ENCODE measurements at regions not wholly inside any gene's neighbourhood (a gene's known extent, or its start where the extent isn't known, plus 50 kb on each side); places are given as distances from the start of the nearest gene placed in this dataset.

- no peaks in the 10 kb centered on the region for H3K36me3 ChIP-seq (ENCODE audit: insufficient read depth, low read depth, low read length)
- peaks cover 19% of the 10 kb centered on the region for H3K4me1 ChIP-seq (ENCODE audit: insufficient read depth, low read length)
- no peak overlapping the region for H3K27ac ChIP-seq (ENCODE audit: low read length)
- H3K9me3 ChIP-seq (ENCODE audit: insufficient read depth, low read depth, low read length): no peaks in the 10 kb centered on the region
- H3K27me3 ChIP-seq (ENCODE audit: insufficient read depth, low read length): no peaks in the 10 kb centered on the region
- no peak overlapping the region for H3K9ac ChIP-seq (ENCODE audit: low read depth, low read length)
- H3K4me3 ChIP-seq (ENCODE audit: low read length): no peak overlapping the region
These were observed 73.5 kb upstream of the SERTAD2 start for GRCh38 chr2:64727013-64727767.

GRCh38 chr2:64727843-64728463 lies 74.2 kb upstream of the SERTAD2 start:
- no peak overlapping the region for H3K9ac ChIP-seq (ENCODE audit: low read depth, low read length)

GRCh38 chr2:64730551-64731262 lies 77.0 kb upstream of the SERTAD2 start:
- Histone ChIP-seq H3K36me3 (ENCODE audit: insufficient read depth, low read depth, low read length) (no peaks in the 10 kb centered on the region), H3K9ac (ENCODE audit: low read depth, low read length) (no peak overlapping the region), H3K9me3 (ENCODE audit: insufficient read depth, low read depth, low read length) (no peaks in the 10 kb centered on the region), H3K4me1 (ENCODE audit: insufficient read depth, low read length) (peaks cover 19% of the 10 kb centered on the region), H3K27me3 (ENCODE audit: insufficient read depth, low read length) (no peaks in the 10 kb centered on the region), H3K4me3 (ENCODE audit: low read length) (no peak overlapping the region), H3K27ac (ENCODE audit: low read length) (no peak overlapping the region)

More at GRCh38 chr2:64727843-64728463, 74.2 kb upstream of the SERTAD2 start:
- Histone ChIP-seq H3K36me3 (ENCODE audit: insufficient read depth, low read depth, low read length) (no peaks in the 10 kb centered on the region), H3K27ac (ENCODE audit: low read length) (no peak overlapping the region), H3K4me3 (ENCODE audit: low read length) (no peak overlapping the region), H3K27me3 (ENCODE audit: insufficient read depth, low read length) (no peaks in the 10 kb centered on the region), H3K4me1 (ENCODE audit: insufficient read depth, low read length) (peaks cover 19% of the 10 kb centered on the region), H3K9me3 (ENCODE audit: insufficient read depth, low read depth, low read length) (no peaks in the 10 kb centered on the region)

DNA sequence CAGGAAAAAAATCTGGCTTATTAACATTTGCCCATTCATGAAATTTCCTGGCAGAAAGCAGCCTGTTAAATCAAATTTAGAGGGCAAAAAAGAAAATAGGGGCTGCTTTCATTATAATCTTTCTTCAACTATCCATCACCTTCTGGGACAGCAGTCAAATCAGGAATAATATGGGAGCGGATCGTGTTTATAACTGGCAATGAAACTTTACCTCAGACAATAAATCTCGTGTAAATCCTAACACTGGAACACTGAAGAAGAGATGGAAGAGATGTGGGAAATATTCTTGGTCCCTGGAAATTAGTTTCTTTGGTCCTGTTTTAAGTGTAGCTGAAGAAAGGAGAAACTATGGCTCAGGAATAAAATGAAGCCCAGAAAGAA lies 77.5 kb upstream of the SERTAD2 start:
- Histone ChIP-seq H3K9ac (ENCODE audit: low read depth, low read length) (no peak overlapping the region), H3K4me1 (ENCODE audit: insufficient read depth, low read length) (peaks cover 14% of the 10 kb centered on the region; the same call in 1 of the 2 replicates), H3K27ac (ENCODE audit: low read length) (no peak overlapping the region), H3K9me3 (ENCODE audit: insufficient read depth, low read depth, low read length) (no peaks in the 10 kb centered on the region), H3K27me3 (ENCODE audit: insufficient read depth, low read length) (no peaks in the 10 kb centered on the region), H3K36me3 (ENCODE audit: insufficient read depth, low read depth, low read length) (no peaks in the 10 kb centered on the region), H3K4me3 (ENCODE audit: low read length) (no peak overlapping the region)

DNA sequence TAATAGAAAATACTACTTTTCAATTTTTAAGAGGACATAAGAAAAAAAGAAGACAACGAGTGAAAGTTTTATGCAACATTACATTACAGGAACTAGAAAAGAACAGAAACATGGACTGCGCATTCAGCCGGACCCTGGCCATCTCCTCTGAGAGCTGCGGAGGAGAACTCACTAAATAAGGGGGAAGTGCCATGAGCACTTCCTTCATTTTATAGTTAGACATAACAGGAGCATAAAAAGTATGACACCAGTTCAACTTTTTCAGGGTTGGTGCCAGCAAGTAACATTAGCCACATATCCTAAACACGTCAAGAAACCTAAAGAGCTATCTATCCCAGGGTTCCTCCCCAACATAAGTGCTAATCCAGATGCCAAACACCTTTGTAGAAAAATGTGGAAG lies 78.0 kb upstream of the SERTAD2 start:
- no peak overlapping the region for H3K27ac ChIP-seq (ENCODE audit: low read length)
- no peaks in the 10 kb centered on the region for H3K9me3 ChIP-seq (ENCODE audit: insufficient read depth, low read depth, low read length)
- H3K36me3 ChIP-seq (ENCODE audit: insufficient read depth, low read depth, low read length): no peaks in the 10 kb centered on the region
- no peak overlapping the region for H3K9ac ChIP-seq (ENCODE audit: low read depth, low read length)
- H3K27me3 ChIP-seq (ENCODE audit: insufficient read depth, low read length): no peaks in the 10 kb centered on the region
- H3K4me3 ChIP-seq (ENCODE audit: low read length): no peak overlapping the region
- peaks cover 11% of the 10 kb centered on the region; the same call in 1 of the 2 replicates for H3K4me1 ChIP-seq (ENCODE audit: insufficient read depth, low read length)

DNA sequence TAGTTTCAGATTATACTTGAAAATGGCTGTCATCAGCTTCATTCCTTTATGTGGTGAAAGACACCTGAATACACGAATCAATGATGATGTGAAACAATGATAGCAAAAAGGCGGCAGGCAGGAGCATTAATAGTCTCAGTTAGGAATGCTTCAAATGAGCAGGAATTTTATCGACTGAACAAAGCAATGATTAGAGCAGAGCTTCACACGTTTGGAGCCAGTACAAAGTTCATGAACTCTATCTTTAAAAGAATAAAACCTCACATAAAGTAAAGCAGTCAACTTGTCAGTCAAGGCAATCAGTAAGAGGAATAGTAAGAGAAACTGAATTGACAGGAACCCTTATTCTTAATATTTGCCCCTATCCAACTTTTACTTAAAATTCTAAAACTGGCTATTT lies 78.4 kb upstream of the SERTAD2 start:
- no peaks in the 10 kb centered on the region for H3K36me3 ChIP-seq (ENCODE audit: insufficient read depth, low read depth, low read length)
- no peaks in the 10 kb centered on the region for H3K27me3 ChIP-seq (ENCODE audit: insufficient read depth, low read length)
- no peak overlapping the region for H3K9ac ChIP-seq (ENCODE audit: low read depth, low read length)
- peaks cover 11% of the 10 kb centered on the region; the same call in 1 of the 2 replicates for H3K4me1 ChIP-seq (ENCODE audit: insufficient read depth, low read length)
- H3K27ac ChIP-seq (ENCODE audit: low read length): no peak overlapping the region
- no peak overlapping the region for H3K4me3 ChIP-seq (ENCODE audit: low read length)
- no peaks in the 10 kb centered on the region for H3K9me3 ChIP-seq (ENCODE audit: insufficient read depth, low read depth, low read length)

DNA sequence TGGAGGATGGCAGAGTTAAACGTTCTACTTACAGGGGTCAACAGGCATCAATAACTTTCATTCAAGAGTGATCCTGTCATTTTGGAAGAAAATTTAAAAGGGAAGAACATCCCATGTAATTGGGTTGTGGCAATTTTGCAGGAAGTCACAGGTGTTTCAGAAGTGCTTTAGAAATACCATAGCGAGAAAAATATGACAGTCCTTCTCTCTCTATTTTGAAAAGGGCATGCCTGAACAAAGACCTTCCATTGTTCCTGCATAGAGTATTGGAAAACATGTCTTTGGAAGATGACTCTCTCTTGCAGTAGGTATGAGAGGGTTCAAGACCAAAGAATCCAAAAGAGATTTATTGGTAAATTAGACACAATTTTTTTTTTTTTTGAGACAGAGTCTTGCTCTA lies 81.8 kb upstream of the SERTAD2 start:
- no peaks in the 10 kb centered on the region for H3K9me3 ChIP-seq (ENCODE audit: insufficient read depth, low read depth, low read length)
- H3K27ac ChIP-seq (ENCODE audit: low read length): no peak overlapping the region
- no peaks in the 10 kb centered on the region for H3K27me3 ChIP-seq (ENCODE audit: insufficient read depth, low read length)
- no peak overlapping the region for H3K4me3 ChIP-seq (ENCODE audit: low read length)
- H3K36me3 ChIP-seq (ENCODE audit: insufficient read depth, low read depth, low read length): no peaks in the 10 kb centered on the region
- no peak overlapping the region for H3K9ac ChIP-seq (ENCODE audit: low read depth, low read length)
- H3K4me1 ChIP-seq (ENCODE audit: insufficient read depth, low read length): 0 out of 2 replicates have a peak, but pooled peaks cover 1% of the 10 kb centered on the region

DNA sequence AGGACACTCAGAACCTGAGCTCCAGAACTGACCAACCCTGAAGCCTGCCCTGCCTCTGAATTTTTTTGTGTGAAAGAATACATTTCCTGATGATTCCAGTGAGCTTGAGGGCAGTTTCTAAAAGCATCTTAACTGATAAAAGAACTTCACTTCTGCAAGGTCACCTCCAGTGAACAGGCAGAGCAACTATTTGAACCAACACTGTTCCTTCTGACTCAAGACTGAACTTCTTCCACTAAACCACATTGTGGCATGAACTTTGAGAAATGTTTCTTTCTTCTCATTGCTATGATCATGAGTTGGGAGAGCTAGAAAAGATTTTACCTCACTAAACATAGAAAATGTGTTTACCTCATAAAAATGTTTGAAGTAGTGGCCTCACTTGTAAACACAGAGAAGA lies 83.8 kb upstream of the SERTAD2 start:
- H3K9me3 ChIP-seq (ENCODE audit: insufficient read depth, low read depth, low read length): no peaks in the 10 kb centered on the region
- H3K4me1 ChIP-seq (ENCODE audit: insufficient read depth, low read length): no peaks in the 10 kb centered on the region
- no peak overlapping the region for H3K4me3 ChIP-seq (ENCODE audit: low read length)
- H3K36me3 ChIP-seq (ENCODE audit: insufficient read depth, low read depth, low read length): no peaks in the 10 kb centered on the region
- H3K27me3 ChIP-seq (ENCODE audit: insufficient read depth, low read length): no peaks in the 10 kb centered on the region
- no peak overlapping the region for H3K27ac ChIP-seq (ENCODE audit: low read length)
- no peak overlapping the region for H3K9ac ChIP-seq (ENCODE audit: low read depth, low read length)

DNA sequence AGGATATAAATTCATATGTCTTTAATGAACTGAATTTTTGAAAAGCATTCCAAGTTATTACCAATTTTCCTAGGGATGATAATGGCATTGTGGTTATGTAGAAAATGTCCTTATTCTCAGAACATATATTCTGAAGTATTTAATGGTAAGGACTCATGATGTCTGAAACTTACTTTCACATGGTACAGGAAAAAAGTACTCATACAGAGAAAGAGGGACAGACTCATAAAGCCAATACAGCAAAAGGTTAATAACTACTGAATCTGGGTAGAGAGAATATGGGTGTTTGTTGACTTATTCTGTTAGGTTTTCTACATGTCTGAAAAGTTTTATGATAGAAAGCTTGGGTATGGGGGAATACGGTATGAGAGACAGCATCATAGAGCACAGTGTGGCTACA lies 84.3 kb upstream of the SERTAD2 start:
- no peak overlapping the region for H3K9ac ChIP-seq (ENCODE audit: low read depth, low read length)
- no peaks in the 10 kb centered on the region for H3K36me3 ChIP-seq (ENCODE audit: insufficient read depth, low read depth, low read length)
- H3K27me3 ChIP-seq (ENCODE audit: insufficient read depth, low read length): no peaks in the 10 kb centered on the region
- no peaks in the 10 kb centered on the region for H3K4me1 ChIP-seq (ENCODE audit: insufficient read depth, low read length)
- H3K4me3 ChIP-seq (ENCODE audit: low read length): no peak overlapping the region
- no peaks in the 10 kb centered on the region for H3K9me3 ChIP-seq (ENCODE audit: insufficient read depth, low read depth, low read length)
- H3K27ac ChIP-seq (ENCODE audit: low read length): no peak overlapping the region

GRCh38 chr2:64742678-64743077 lies 89.0 kb upstream of the SERTAD2 start:
- H3K27me3 ChIP-seq (ENCODE audit: insufficient read depth, low read length): no peaks in the 10 kb centered on the region
- no peak overlapping the region for H3K4me3 ChIP-seq (ENCODE audit: low read length)
- no peak overlapping the region for H3K27ac ChIP-seq (ENCODE audit: low read length)
- H3K36me3 ChIP-seq (ENCODE audit: insufficient read depth, low read depth, low read length): no peaks in the 10 kb centered on the region
- H3K4me1 ChIP-seq (ENCODE audit: insufficient read depth, low read length): no peaks in the 10 kb centered on the region
- H3K9ac ChIP-seq (ENCODE audit: low read depth, low read length): no peak overlapping the region
- H3K9me3 ChIP-seq (ENCODE audit: insufficient read depth, low read depth, low read length): no peaks in the 10 kb centered on the region

DNA sequence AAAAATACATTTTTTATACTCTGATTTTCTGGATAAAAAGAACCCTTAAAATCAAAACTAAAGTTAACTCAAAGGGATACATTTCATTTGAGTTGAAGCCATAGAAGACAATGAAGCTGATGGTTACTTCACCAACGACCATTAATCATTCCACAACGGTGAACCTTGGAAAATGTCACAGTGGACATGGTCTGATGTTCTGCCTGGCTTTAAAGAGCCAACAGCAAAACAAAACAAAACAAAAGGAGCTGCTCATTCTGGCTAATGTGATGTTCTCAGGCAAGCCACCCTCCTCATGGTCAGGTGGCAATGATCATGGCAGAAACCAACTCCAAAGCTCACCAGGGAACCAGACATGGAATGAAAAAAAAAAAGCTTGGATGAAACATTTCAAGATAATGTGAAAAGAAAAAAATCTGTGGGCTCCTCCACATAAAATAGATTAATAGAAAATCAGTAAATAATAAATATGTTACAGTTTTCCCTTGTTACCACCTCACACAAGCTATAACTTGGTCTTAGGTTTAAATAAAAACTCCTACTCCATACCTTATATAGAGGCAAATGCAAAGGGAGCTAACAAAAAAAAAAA lies 90.1 kb upstream of the SERTAD2 start:
- Histone ChIP-seq H3K27ac (ENCODE audit: low read length) (no peak overlapping the region), H3K4me3 (ENCODE audit: low read length) (no peak overlapping the region), H3K27me3 (ENCODE audit: insufficient read depth, low read length) (peaks cover 5% of the 10 kb centered on the region; the same call in 1 of the 2 replicates), H3K9ac (ENCODE audit: low read depth, low read length) (no peak overlapping the region), H3K36me3 (ENCODE audit: insufficient read depth, low read depth, low read length) (no peaks in the 10 kb centered on the region), H3K4me1 (ENCODE audit: insufficient read depth, low read length) (no peaks in the 10 kb centered on the region), H3K9me3 (ENCODE audit: insufficient read depth, low read depth, low read length) (no peaks in the 10 kb centered on the region)

Measured in iPS-20b (cell line).